ENCODE measurements at regions not wholly inside any gene's neighbourhood (a gene's known extent, or its start where the extent isn't known, plus 50 kb on each side); places are given as distances from the start of the nearest gene placed in this dataset.

DNA sequence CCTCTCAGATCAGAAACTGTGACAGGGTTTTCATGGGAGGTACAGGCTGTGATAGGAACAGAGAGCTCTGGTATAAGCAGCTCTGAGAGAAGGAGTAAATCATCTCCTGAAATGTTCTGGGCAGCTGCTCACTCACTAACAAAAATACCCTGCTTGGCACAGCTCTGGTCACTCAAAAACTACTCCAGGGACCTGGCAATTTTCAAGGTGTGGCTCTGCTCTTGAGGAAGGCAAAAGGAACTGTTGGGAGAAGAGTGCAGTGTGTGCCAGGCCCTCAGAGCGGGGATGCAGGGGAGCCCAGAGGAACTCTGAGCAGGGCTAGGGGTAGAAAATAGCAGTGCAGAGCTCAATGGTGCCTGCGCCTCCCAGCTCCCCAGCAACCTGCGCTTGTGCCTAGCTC lies 180.5 kb upstream of the ZBED5 start:
- no peak for DNase-seq

DNA sequence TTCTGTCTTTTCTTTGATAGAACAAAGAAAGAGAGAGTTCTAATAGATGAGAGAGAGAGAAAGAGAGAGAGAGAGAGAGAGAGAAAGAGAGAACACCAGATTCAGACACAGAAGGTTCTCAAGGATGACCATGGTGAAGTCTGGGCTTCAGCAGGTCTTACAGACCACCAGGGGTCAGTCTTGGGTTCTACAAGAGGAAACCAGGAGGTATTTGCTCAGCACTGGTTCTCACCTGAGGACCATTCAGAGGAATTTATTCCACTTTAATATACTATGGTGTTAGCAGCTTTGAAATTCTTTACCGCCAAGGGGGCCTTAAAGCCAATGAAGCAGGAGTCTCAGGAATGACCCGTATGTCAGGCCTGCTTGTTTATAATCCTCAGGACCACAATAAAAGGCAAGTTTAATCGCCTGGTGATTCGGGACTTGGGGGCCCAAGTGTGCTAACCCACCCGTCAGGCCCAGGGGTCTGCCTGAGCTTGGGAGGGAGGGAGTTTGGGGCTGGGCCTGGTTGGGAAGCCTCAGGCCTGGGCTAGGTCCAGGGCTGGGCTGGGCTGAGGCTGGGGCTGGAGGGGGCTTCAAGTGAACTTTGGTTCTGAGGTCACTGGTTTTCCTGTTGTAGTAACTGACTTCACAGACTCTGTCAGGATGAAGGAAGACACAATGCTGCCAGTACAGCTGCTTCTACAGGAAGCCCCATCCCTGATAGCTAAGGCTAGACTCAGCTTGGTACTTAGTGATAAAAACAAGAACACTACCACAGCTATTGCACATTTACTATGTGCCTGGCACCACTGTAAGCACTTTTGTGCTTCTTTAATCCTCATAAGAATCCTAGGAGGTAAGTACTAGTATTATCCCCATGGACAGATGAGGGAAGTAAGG lies 179.2 kb upstream of the ZBED5 start:
- peak; percentile 35 for DNase-seq

DNA sequence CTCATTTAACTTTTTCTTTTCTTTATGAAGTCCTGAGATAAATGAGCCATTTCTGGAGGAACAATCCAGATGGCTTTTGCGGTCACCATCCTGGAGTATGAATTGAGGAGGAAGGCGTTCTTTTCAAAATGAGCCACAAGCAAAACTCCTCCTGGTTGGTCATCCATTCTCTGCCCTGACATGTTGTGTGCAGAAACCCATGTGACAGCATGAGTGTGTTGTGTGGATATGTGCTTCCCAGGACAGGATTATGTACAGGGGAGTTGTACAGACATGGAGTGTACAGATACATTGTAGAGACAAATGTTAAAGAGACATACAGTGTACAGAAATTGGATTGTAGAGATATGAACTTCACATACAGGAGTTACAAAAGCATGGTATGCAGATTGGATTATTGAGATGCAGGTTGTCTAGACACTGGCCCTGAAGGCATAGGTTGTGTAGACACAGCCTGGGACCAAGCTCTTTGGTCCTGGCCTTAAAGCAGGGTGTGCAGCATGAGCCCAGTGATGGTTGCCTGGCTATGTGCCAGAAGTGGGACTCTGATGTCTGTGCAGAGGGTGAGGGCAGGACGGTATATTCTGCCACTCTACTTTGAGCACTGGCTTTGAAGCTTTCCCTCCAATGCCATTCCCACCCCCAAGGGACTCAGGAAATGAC lies 178.5 kb upstream of the ZBED5 start:
- DNase-seq = no peak

DNA sequence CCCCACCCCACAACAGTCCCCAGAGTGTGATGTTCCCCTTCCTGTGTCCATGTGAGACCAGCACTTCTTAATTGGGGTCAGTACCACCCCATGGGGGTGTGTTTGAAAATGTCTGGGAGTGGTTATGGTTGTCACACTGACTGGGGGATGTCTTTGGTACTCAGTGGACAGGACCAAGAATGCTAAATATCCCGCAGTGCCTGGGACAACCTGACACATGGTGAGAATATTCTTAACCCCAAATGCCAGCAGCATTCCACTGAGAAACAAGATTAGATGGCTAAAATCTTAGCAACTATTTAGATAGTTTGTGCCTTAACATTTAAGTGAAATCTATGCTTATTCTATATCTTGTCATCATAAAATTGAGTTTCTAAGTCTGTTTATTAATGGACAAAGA lies 177.5 kb upstream of the ZBED5 start:
- no peak for DNase-seq

DNA sequence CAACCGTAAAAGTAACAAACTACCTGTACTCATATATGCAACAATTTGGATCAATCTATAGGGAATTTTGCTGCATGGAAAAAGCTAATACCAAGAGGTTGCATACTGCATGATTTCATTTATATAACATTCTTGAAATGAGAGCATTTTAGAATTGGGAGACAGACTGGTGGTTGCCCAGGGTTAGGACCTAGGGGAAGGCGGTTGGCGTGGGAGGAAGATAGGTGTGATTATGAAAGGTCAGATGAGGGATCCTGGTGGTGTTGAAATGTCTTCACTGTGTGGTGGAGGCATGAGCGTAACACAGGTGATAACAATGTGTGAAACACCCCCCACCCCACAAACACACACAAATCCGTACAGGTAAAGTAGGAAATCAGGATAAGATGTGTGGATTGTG lies 176.6 kb upstream of the ZBED5 start:
- DNase-seq = no peak

DNA sequence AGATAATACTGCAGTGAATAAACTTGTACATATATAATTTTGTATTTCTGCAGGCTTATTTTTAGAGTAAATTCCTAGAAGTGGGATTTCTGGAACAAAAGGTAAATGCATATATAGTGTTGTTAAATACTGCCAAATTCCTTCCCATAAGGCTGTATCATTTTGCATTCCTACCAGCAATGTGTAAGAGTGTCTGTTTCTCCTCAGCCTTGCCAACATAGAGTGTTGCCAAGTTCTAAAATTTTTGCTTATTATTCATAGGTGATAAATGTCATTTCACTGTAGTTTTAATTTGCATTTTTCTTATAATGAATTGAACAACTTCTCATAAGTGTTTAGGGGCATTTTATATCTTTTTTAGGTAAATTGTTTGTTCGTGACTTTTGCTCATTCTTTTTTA lies 174.2 kb upstream of the ZBED5 start:
- no peak for DNase-seq

DNA sequence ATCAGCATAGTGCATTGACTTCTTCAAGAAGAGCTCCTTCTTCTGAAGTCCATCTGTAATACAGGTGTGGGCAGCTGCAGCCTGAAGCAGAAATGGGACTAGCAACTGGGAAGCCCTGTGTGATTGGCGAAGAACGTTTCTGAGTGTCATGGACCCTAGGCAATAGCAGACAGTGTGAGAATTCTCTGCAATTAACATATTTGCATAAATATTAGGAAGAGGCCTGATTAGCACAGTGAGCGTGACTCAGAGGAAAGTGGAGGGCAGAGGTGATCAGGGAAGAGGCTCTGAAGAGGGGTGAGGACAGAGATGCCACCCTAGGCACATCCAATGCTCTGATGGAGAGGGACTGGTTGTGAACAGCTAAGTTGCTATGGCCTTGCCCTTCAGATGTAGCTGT lies 171.2 kb upstream of the ZBED5 start:
- no peak for DNase-seq

DNA sequence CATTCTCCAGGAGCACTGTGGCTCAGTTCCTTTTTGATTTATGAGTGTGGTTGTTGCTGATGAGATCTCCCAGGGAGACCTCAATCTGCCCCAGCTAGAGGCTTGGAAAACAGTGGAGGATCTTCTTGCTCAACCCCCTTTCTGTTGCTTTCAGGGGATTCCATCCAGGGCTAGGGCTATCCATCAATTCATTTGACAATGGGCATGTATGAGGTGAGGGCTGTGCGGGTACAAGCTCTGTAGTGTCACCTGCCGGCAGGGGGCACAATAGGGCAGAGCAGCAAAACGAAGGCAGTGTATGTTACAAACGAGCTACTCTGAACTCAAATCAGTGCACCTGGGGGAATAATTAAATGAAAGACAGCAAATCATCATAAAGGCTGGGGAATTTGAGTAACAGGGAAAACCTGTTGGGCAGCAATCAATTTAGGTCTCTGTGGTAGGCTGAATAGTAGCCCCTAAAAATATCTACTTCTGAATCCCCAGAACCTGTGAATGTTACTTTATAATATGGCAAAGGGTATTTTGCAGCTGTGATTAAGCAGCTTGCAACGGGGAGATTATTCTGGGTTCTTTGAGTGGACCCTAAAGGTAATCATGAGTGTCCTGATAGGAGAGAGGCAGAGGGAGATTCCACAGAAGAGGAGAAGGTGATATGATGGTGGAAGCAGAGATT lies 170.3 kb upstream of the ZBED5 start:
- DNase-seq = peak; percentile 75

DNA sequence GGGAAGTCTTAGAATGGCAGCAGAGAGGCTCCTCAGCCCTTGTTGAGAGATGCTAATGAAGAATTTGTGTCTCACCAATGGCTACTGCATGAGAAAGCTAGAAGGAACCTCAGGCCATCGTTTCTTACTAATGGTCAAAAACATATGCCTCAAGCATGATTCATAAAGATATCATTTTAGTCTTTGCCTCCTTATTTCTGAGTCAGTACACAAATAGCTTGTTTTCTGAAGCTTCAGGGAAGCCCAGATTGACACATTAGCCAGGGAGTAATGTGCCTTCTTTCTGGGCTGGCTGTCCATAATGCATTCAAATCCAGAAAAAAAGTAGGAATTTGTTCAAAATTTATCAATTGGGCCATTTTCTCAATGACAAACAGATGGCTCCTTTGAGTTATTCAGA lies 169.4 kb upstream of the ZBED5 start:
- DNase-seq = no peak

DNA sequence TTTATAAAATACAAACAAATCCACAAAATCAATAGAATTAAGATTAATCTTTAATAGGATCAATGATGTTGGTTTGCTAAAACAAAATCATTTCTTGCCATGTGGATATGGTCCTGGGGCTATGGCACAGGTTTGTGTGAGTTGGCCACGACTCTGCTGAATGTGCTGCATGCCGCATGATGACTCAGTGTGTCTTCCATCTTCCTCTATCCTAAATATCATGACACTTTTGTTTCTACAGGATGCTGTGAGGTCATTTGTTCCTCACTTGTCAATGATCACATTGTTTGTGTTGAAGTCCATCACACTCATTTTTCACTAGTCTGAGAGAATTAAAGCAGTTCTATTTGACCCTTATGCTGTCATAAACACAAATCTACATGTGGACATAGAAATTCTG lies 167.2 kb upstream of the ZBED5 start:
- DNase-seq = no peak

DNA sequence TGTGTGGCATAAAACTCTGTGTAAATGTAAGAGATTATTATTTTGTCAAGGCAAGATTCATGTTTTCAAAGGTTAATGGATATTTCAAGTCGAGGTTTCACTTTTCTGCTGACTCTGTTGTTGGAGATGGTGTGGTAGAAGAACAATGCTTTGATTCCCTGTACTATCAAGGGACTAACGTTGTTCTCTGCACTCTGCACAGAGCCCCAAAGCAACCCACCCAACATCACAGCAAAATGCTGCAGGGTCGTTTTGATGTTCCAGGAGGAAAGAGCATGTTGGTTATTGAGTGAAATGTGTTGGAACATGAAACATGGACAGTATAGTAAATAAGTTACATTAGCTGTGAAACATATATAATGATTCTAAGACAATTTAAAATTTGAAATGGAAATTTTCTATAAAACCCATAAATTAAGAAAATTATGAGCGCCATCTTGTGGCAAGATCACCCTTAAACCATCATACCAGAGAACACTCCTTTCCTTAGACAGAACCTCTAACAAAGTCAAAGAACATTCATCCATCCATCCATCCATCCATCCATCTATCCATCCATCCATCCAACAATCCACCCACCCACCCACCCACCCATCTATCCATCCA lies 164.4 kb upstream of the ZBED5 start:
- peak; percentile 15 for DNase-seq

DNA sequence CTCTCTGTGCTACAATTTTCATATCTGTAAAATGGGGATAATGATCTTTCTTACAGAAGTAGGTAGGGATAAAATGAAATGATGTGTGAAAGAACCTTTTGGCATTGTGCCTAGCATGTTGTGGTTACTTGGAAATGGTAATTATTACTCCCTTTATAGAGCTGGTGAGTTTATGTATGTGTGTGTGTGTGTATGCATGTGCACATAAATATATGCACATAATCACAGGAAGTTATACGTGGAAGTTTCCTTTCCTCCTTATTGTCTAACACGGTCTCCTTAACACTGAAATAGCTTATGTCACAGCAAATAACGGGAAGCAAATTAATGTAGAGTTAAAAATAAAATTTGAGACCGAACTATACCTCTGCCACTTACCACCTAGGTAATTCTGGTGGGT lies 163.7 kb upstream of the ZBED5 start:
- DNase-seq = no peak

DNA sequence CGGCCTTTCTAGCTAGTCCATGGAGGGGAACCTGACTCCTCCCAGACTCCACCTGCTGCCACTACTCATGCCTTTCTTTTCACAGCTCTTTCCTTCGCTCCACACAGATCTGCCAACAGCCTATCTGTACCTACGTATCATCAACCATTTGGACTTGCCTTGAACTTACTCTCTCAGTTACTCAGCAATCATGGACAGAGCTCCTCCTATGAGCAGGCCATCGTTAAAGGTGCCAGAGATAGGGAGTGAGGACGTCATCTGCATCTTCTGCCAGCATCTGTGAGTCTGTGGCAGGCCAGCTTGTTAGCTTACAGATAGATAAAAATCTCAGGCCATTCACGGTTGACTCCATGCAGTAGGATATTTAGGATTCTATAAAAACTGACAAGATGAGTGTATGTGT lies 162.9 kb upstream of the ZBED5 start:
- no peak for DNase-seq

DNA sequence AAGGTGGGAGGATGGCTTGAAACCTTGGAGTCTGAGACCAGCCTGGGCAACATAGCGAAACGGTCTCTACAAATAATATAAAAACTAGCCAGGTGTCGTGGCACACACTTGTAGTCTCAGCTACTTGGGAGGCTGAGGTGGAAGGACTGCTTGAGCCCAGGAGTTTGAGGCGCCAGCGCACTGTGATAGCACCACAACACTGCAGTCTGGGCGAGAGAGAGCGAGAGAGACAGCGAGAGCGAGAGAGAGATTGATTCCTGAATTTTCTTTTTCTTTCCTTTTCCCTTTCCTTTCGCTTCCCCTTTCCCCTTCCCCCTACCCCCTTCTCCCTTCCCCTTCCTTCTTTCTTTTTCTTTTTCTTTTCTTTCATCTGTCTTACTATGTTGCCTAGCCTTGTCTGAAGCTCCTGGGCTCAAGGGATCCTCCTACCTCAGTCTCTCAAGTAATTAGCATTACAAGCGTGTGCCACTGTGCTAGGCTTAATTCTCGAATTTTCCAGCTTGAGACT lies 162.4 kb upstream of the ZBED5 start:
- no peak for DNase-seq

DNA sequence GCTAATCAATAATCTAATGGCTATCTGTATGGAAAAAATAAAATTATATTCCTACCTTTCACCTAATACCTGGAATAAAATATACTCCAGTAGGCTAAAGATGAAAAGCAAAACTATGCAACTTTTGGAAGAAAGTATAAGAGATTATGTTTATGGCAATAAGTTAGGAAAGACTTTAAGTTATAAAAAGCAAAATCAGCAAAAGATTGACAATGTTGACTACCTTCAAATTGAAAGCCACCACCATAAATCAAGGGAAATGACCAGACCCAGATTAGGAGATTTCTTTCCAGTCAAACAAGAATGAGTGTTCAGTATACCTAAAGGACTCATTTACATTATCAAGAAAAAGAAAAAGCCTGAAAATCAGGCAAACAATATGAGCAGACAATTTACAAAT lies 159.1 kb upstream of the ZBED5 start:
- DNase-seq = no peak

DNA sequence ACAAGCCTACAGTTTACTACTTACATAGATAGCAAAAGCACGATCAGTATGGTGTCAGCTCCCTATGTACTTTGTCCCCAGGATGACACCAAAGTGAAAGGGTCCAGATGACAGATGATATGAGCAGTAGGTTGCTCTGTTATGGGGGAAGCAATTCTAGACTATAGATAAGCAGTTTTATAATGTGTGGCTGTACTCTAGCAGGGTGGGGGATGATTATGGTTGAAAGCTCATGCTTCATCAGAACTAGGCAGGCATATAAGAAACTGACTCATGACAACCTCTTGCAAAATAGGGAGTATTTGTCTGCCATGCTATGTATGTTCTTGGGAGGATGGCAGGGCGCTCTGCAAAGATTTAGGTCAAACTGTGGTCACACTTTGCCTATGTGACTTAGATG lies 158.2 kb upstream of the ZBED5 start:
- DNase-seq = no peak

DNA sequence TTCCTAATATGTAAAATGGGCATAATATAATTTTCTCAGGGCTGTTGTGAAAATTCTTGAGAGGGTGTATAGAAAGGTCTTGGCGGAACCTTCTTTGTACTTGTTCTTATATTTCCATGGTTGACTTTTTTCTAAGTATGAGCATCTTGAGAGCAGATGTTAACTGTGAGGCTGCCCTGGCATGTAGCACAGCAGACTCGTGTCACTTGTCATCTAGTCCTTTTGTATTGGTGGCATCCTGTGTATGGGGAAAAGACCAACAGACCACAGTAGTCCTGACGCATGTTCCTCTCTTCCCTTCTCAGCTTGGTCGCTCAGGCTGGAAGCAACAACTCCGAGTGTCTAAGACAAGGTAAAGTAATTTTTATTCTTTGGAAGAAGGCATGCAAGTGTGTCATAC lies 153.8 kb upstream of the ZBED5 start:
- no peak for DNase-seq

DNA sequence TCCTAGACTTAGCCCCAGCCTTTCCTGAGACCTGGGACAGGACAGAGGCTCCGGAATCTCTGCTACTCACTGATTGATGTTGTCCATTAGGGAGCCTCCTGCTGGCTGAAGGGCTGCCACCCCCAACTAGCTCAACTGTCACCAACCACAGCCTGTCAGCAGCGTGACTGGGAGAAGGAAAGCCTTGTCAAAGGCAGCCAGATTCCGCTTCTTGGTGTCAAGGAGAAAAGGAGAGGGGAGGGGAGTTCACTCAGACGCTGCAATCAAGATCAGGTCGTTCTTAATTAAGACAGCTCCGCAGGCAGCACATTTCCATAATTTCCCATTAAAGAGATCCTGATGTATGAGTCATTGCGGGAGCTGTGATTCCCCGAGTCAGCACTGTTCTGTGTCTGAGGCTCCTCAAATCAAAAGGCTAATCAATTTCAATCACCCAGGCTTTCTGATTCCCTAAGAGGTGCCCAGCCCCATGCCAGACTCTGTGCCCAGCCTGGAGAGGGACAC lies 152.8 kb upstream of the ZBED5 start:
- no peak for DNase-seq

DNA sequence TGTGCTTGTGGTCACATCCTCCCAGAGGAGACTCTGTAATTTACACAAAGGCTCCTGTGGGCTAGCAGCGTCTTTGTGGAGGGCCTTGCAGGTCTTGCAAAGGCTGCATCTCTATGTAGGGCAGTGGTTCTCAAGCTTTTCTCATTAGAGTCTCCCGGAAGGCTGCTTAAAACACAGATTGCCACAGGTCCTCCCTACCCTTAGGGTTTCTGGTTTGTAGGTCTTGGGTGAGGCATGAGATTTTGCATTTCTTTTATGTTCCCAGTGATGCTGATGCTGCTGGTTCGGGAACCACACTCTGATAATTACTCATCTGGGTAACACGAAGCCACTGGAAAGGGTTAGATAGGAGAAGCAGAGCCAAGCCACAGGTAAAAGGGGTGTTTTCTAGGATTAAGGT lies 151.3 kb upstream of the ZBED5 start:
- DNase-seq = no peak

DNA sequence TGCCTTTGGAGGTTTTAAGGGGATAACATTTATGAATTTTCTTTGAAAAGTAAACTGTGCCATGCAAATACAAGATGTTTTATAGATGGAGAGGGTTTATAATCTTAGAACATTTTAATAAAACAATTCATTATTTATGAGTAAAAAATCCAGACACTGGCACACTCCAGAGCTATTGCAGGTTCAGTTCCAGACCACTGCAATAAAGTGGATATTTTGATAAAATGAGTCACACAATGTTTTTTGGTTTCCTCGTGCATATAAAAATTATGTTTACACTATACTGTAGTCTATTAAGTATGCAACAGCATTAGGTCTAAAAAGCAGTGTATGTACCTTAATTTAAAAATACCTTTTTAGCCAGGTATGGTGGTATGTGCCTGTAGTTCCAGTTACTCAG lies 146.2 kb upstream of the ZBED5 start:
- DNase-seq = no peak

DNA sequence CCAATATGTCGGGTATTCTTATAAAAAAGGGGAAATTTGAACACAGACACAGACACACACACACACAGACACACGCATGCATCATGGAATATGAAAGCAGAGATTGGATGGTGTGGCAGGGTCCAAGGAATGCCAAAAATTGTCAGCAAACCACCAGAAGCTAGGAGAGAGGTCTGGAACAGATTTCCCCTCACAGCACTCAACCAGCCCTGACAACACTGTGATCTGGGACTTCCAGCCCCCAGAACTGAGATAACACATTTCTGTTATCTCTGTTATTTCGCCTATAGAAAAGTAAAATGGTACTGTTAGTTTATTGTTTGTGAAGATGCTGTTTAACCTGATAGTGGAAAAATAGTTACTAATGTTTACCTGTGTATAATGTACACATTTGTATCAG lies 145.4 kb upstream of the ZBED5 start:
- DNase-seq = no peak

DNA sequence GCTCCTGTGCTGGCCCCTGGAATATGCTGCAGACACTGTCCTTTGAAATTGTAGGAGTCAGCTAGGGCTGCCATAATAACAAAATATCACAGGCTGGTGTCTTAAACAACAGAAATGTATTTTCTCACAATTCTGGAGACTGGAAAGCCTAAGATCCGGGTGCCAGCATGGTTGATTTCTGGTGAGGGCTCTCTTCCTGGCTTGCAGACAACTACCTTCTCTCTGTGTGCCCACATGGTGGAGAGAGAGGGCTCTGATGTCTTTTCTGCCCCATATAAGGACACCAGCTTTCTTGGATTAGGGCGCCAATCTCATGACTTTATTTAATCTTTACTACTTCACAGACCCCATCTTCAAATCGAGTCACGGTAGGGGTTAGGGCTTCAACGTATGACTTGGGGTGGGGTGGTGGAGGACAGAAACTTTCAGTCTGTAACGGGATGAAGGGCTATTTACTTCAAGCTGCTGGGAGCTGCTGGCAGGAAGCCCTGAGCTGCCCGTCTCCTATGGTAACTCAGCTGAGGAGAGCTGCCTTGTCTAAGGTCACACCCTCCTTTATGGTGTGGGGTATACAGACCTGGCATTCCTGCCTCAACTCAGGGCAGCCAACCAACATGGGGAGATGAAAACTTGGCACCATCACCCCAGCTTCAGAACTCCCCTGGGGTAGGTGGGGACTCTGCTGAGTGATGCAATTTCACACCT lies 142.9 kb upstream of the ZBED5 start:
- no peak for DNase-seq

DNA sequence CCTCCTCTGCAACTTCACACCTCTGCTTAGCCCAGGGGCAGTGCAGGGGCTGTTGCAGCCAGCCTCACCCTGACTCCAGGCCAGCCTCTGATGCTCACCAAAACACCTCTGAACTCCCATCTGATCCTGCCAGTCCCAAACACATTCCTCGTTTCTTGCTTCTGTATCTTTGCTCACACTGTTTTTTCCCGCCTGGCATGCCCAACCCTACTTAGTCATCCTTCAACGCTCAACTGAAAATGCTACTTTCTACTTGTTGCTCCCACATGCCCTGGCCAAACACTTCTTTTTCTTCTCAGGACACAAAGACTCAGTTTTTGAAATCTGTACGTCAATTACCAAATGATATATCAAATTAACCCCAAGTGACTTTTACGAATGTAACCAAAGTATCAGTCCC lies 140.8 kb upstream of the ZBED5 start:
- no peak for DNase-seq

Measured in activated gamma-delta T cell treated with Interleukin-2 at 50 U/mL for 16 hours (primary cell).